Astrocyte (in vitro differentiated cells and primary cell): ENCODE measurements at regions not wholly inside any gene's neighbourhood (a gene's known extent, or its start where the extent isn't known, plus 50 kb on each side); places are given as distances from the start of the nearest gene placed in this dataset.

ENCODE experiments used
- DNase-seq: peaks from one replicate; pipeline ENCODE4 v3.0.0-alpha.2; 2010; ENCODE audit warnings: low read depth
- FAIRE-seq: peaks from 2 replicates; lab custom pipeline; 2011; peaks lifted over from hg19 to GRCh38; lab: Jason Lieb, UNC
- H2AFZ ChIP-seq: 2 replicates; pipeline ENCODE4 v1.6.0; 2012; ENCODE audit warnings: low read depth, low read length, inconsistent platforms
- H3K27ac ChIP-seq: 2 replicates; pipeline ENCODE4 v1.5.1; 2011; ENCODE audit warnings: low read depth, low read length, inconsistent platforms
- H3K27me3 ChIP-seq: 2 replicates; pipeline ENCODE4 v1.6.0; 2011; ENCODE audit warnings: low read length, inconsistent platforms; ENCODE audit not compliant: insufficient read depth
- H3K36me3 ChIP-seq: 2 replicates; pipeline ENCODE4 v1.5.1; 2011; ENCODE audit warnings: low read length, inconsistent platforms; ENCODE audit not compliant: insufficient read depth
- H3K4me1 ChIP-seq: 2 replicates; pipeline ENCODE4 v1.5.1; 2011; ENCODE audit warnings: low read length, inconsistent platforms; ENCODE audit not compliant: insufficient read depth
- H3K4me2 ChIP-seq: 2 replicates; pipeline ENCODE4 v1.6.0; 2012; ENCODE audit warnings: low read length, inconsistent platforms
- H3K4me3 ChIP-seq: 2 replicates; pipeline ENCODE4 v1.5.1; 2011; ENCODE audit warnings: low read depth, mild to moderate bottlenecking, low read length, inconsistent platforms; ENCODE audit not compliant: insufficient read depth
- H3K79me2 ChIP-seq: 2 replicates; pipeline ENCODE4 v1.6.0; 2012; ENCODE audit warnings: mild to moderate bottlenecking, low read length, inconsistent platforms; ENCODE audit not compliant: insufficient read depth
- H3K9ac ChIP-seq: 2 replicates; pipeline ENCODE4 v1.6.0; 2012; ENCODE audit warnings: mild to moderate bottlenecking, low read length, inconsistent platforms
- H3K9me3 ChIP-seq: 2 replicates; pipeline ENCODE4 v1.5.1; 2012; ENCODE audit warnings: low read depth, mild to moderate bottlenecking, low read length, inconsistent platforms; ENCODE audit not compliant: insufficient read depth
- H4K20me1 ChIP-seq: 2 replicates; pipeline ENCODE4 v1.6.0; 2012; ENCODE audit warnings: low read length, inconsistent platforms; ENCODE audit not compliant: insufficient read depth
- H3K27ac Mint-ChIP-seq: one replicate; pipeline ENCODE4 v1.8.0; 2021; ENCODE audit warnings: mild to moderate bottlenecking, mixed read lengths; ENCODE audit not compliant: unreplicated experiment
- H3K27me3 Mint-ChIP-seq: one replicate; pipeline ENCODE4 v1.8.0; 2021; ENCODE audit warnings: low read depth, mixed read lengths; ENCODE audit not compliant: unreplicated experiment
- H3K36me3 Mint-ChIP-seq: one replicate; pipeline ENCODE4 v1.8.0; 2021; ENCODE audit warnings: low read depth, mixed read lengths; ENCODE audit not compliant: unreplicated experiment
- H3K4me1 Mint-ChIP-seq: one replicate; pipeline ENCODE4 v1.8.0; 2021; ENCODE audit warnings: low read depth, mixed read lengths; ENCODE audit not compliant: unreplicated experiment
- H3K4me3 Mint-ChIP-seq: one replicate; pipeline ENCODE4 v1.8.0; 2021; ENCODE audit warnings: mild to moderate bottlenecking, moderate library complexity, mixed read lengths; ENCODE audit not compliant: unreplicated experiment
- H3K9me3 Mint-ChIP-seq: one replicate; pipeline ENCODE4 v1.8.0; 2021; ENCODE audit warnings: mild to moderate bottlenecking, mixed read lengths; ENCODE audit not compliant: unreplicated experiment
- EZH2 ChIP-seq: IDR thresholded peaks from 2 replicates; pipeline ENCODE4 v1.6.1; 2012; ENCODE audit warnings: mild to moderate bottlenecking, low read length, inconsistent platforms; ENCODE audit not compliant: insufficient read depth
- TF ChIP-seq, protein P1 (sequence below): IDR thresholded peaks from 2 replicates; pipeline ENCODE4 v1.5.1; 2011; ENCODE audit warnings: low read depth, mild to moderate bottlenecking, inconsistent platforms, low read length, moderate library complexity; ENCODE audit not compliant: insufficient read depth

DNA sequence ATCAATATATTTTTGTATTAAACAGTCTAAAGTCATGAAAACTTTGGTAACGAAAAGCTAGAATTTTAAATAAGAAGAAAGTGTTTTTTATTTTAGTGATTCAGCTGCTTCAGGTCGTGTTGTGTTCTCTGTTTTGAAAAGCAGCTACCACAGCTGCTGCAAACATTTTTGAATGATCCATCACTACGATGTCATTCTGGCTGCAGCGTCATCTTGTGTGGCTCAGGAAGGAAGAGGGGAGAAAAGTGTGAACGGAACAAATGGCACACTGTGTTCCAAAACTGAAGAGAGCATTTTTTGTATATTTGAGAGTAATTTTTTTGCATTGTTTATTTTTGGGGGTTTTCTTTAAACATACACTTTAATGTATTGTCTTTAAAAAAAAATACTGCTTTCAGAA, 323.0 kb upstream of the ADGRL2 start:
- Histone ChIP-seq H3K27ac (no peak overlapping the region), H3K9me3 (no peaks in the 10 kb centered on the region), H2AFZ (no peak overlapping the region), H3K4me1 (no peaks in the 10 kb centered on the region), H3K4me3 (no peak overlapping the region), H3K36me3 (no peaks in the 10 kb centered on the region), H3K27me3 (no peaks in the 10 kb centered on the region), H3K9ac (no peak overlapping the region), H4K20me1 (no peaks in the 10 kb centered on the region), H3K79me2 (no peaks in the 10 kb centered on the region), H3K4me2 (peak overlapping the region; percentile 21)
- TF ChIP-seq, protein P1, sequence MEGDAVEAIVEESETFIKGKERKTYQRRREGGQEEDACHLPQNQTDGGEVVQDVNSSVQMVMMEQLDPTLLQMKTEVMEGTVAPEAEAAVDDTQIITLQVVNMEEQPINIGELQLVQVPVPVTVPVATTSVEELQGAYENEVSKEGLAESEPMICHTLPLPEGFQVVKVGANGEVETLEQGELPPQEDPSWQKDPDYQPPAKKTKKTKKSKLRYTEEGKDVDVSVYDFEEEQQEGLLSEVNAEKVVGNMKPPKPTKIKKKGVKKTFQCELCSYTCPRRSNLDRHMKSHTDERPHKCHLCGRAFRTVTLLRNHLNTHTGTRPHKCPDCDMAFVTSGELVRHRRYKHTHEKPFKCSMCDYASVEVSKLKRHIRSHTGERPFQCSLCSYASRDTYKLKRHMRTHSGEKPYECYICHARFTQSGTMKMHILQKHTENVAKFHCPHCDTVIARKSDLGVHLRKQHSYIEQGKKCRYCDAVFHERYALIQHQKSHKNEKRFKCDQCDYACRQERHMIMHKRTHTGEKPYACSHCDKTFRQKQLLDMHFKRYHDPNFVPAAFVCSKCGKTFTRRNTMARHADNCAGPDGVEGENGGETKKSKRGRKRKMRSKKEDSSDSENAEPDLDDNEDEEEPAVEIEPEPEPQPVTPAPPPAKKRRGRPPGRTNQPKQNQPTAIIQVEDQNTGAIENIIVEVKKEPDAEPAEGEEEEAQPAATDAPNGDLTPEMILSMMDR: no peak
- TF ChIP-seq EZH2: no peak
- no peak overlapping the region for H3K4me3 Mint-ChIP-seq
- H3K36me3 Mint-ChIP-seq: no peaks in the 10 kb centered on the region
- H3K9me3 Mint-ChIP-seq: no peaks in the 10 kb centered on the region
- DNase-seq: no peak
- no peak for FAIRE-seq
- no peaks in the 10 kb centered on the region for H3K4me1 Mint-ChIP-seq
- no peaks in the 10 kb centered on the region for H3K27me3 Mint-ChIP-seq
- H3K27ac Mint-ChIP-seq: no peak overlapping the region

DNA sequence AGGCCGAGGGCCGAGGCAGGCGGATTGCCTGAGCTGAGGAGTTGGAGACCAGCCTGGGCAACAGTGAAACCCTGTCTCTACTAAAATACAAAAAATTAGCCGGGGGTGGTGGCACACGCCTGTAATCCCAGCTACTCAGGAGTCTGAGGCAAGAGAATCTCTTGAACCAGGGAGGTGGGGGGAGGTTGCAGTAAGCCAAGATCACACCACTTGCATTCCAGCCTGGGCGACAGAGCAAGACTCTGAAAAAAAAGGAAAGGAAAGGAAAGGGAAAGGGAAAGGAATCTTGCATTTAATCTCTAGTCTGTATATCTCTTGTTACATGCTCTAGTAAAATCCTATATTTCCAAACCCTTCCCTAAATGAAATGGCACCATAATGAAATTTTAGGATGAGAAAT, 328.3 kb upstream of the ADGRL2 start:
- Histone ChIP-seq H3K4me1 (no peaks in the 10 kb centered on the region), H3K27ac (no peak overlapping the region), H3K27me3 (no peaks in the 10 kb centered on the region), H2AFZ (no peak overlapping the region), H3K79me2 (no peaks in the 10 kb centered on the region), H3K36me3 (no peaks in the 10 kb centered on the region), H3K9ac (no peak overlapping the region), H3K4me3 (no peak overlapping the region), H3K4me2 (no peak overlapping the region), H3K9me3 (no peaks in the 10 kb centered on the region), H4K20me1 (no peaks in the 10 kb centered on the region)
- TF ChIP-seq, protein P1: no peak
- TF ChIP-seq EZH2: no peak
- DNase-seq (no peak), FAIRE-seq (no peak)
- Mint-ChIP-seq H3K4me1 (no peaks in the 10 kb centered on the region), H3K36me3 (no peaks in the 10 kb centered on the region), H3K27me3 (no peaks in the 10 kb centered on the region), H3K4me3 (no peak overlapping the region), H3K9me3 (no peaks in the 10 kb centered on the region), H3K27ac (no peak overlapping the region)

DNA sequence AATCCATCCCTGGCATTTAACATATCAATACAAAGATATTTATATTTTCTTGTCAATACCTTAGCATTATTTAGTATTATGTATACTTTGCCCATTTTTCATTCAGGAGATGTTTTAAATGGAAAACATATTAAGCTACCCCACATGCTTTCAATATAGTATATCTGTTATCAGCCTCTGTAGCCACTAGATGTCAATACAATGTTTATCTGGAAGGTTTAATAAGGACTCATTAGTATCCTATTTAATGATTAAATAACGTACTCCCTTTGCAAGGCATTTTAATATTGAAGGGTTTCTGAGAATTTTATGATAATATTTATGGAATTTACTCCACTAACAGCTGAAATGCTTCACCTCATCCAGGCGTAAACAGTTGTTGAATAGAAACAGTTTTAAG, 329.5 kb upstream of the ADGRL2 start:
- TF ChIP-seq EZH2: no peak
- TF ChIP-seq, protein P1: no peak
- no peak overlapping the region for H2AFZ ChIP-seq
- no peaks in the 10 kb centered on the region for H3K4me1 ChIP-seq
- H3K36me3 Mint-ChIP-seq: no peaks in the 10 kb centered on the region
- H3K9me3 Mint-ChIP-seq: no peaks in the 10 kb centered on the region
- no peak overlapping the region for H3K27ac ChIP-seq
- no peaks in the 10 kb centered on the region for H3K36me3 ChIP-seq
- H3K4me3 ChIP-seq: no peak overlapping the region
- H3K4me1 Mint-ChIP-seq: no peaks in the 10 kb centered on the region
- no peaks in the 10 kb centered on the region for H3K9me3 ChIP-seq
- no peak overlapping the region for H3K4me3 Mint-ChIP-seq
- H3K27me3 Mint-ChIP-seq: no peaks in the 10 kb centered on the region
- DNase-seq (no peak), FAIRE-seq (no peak)
- no peak overlapping the region for H3K4me2 ChIP-seq
- H3K9ac ChIP-seq: no peak overlapping the region
- H4K20me1 ChIP-seq: no peaks in the 10 kb centered on the region
- no peaks in the 10 kb centered on the region for H3K79me2 ChIP-seq
- no peak overlapping the region for H3K27ac Mint-ChIP-seq
- H3K27me3 ChIP-seq: no peaks in the 10 kb centered on the region
